Activated T-cell treated with anti-CD3 and anti-CD28 coated beads, Interleukin-2, amount 50 U/mL, for 24 hours (primary cell): ENCODE measurements at regions not wholly inside any gene's neighbourhood (a gene's known extent, or its start where the extent isn't known, plus 50 kb on each side); places are given as distances from the start of the nearest gene placed in this dataset.

Experiments used
- DNase-seq: peaks from one replicate; pipeline ENCODE4 v3.0.0-alpha.2; 2020
- H3K27ac Mint-ChIP-seq: 2 replicates; pipeline ENCODE4 v1.8.0; 2020; ENCODE audit warnings: mild to moderate bottlenecking, mixed read lengths
- H3K27me3 Mint-ChIP-seq: 2 replicates; pipeline ENCODE4 v1.8.0; 2020; ENCODE audit warnings: mixed read lengths
- H3K36me3 Mint-ChIP-seq: 2 replicates; pipeline ENCODE4 v1.8.0; 2020; ENCODE audit warnings: low read depth, mixed read lengths
- H3K4me1 Mint-ChIP-seq: 2 replicates; pipeline ENCODE4 v1.8.0; 2020; ENCODE audit warnings: low read depth, mixed read lengths
- H3K4me3 Mint-ChIP-seq: 2 replicates; pipeline ENCODE4 v1.8.0; 2020; ENCODE audit warnings: mild to moderate bottlenecking, moderate library complexity, mixed read lengths
- H3K9me3 Mint-ChIP-seq: 2 replicates; pipeline ENCODE4 v1.8.0; 2020; ENCODE audit warnings: mixed read lengths

- no peaks in the 10 kb centered on the region for H3K36me3 Mint-ChIP-seq
- DNase-seq, result no peak
- no peak overlapping the region for H3K27ac Mint-ChIP-seq
- H3K9me3 Mint-ChIP-seq, result no peaks in the 10 kb centered on the region
- no peaks in the 10 kb centered on the region for H3K4me1 Mint-ChIP-seq
- no peak overlapping the region for H3K4me3 Mint-ChIP-seq
- H3K27me3 Mint-ChIP-seq, result no peaks in the 10 kb centered on the region
Observed at GRCh38 chr1:189149547-189150375, 1327.9 kb downstream of the BRINP3 start.

- Mint-ChIP-seq H3K36me3 (no peaks in the 10 kb centered on the region), H3K4me3 (no peak overlapping the region), H3K27me3 (no peaks in the 10 kb centered on the region), H3K4me1 (no peaks in the 10 kb centered on the region), H3K9me3 (no peaks in the 10 kb centered on the region), H3K27ac (no peak overlapping the region)
- no peak for DNase-seq
Observed at GRCh38 chr1:189150624-189151023, 1327.0 kb downstream of the BRINP3 start.

GRCh38 chr1:189151361-189151760 lies 1326.3 kb downstream of the BRINP3 start:
- H3K36me3 Mint-ChIP-seq, result no peaks in the 10 kb centered on the region
- no peaks in the 10 kb centered on the region for H3K4me1 Mint-ChIP-seq
- no peak for DNase-seq
- no peaks in the 10 kb centered on the region for H3K27me3 Mint-ChIP-seq
- H3K4me3 Mint-ChIP-seq, result no peak overlapping the region
- peaks cover 4% of the 10 kb centered on the region for H3K9me3 Mint-ChIP-seq
- no peak overlapping the region for H3K27ac Mint-ChIP-seq

GRCh38 chr1:189152685-189153084 lies 1325.0 kb downstream of the BRINP3 start:
- Mint-ChIP-seq H3K36me3 (no peaks in the 10 kb centered on the region), H3K4me3 (no peak overlapping the region), H3K27me3 (no peaks in the 10 kb centered on the region), H3K9me3 (peaks cover 4% of the 10 kb centered on the region), H3K27ac (no peak overlapping the region), H3K4me1 (no peaks in the 10 kb centered on the region)
- no peak for DNase-seq

- H3K27me3 Mint-ChIP-seq, result no peaks in the 10 kb centered on the region
- H3K27ac Mint-ChIP-seq, result no peak overlapping the region
- no peaks in the 10 kb centered on the region for H3K36me3 Mint-ChIP-seq
- no peak overlapping the region for H3K4me3 Mint-ChIP-seq
- DNase-seq, result no peak
- no peaks in the 10 kb centered on the region for H3K4me1 Mint-ChIP-seq
- peaks cover 8% of the 10 kb centered on the region for H3K9me3 Mint-ChIP-seq
Observed at GRCh38 chr1:189158155-189158554, 1319.5 kb downstream of the BRINP3 start.

GRCh38 chr1:189175889-189176288 lies 1301.8 kb downstream of the BRINP3 start:
- H3K27me3 Mint-ChIP-seq, result no peaks in the 10 kb centered on the region
- H3K4me3 Mint-ChIP-seq, result no peak overlapping the region
- peaks cover 12% of the 10 kb centered on the region for H3K9me3 Mint-ChIP-seq
- no peaks in the 10 kb centered on the region for H3K36me3 Mint-ChIP-seq
- no peak overlapping the region for H3K27ac Mint-ChIP-seq
- DNase-seq, result no peak
- H3K4me1 Mint-ChIP-seq, result no peaks in the 10 kb centered on the region

GRCh38 chr1:189180057-189180456 lies 1297.6 kb downstream of the BRINP3 start:
- Mint-ChIP-seq H3K27me3 (no peaks in the 10 kb centered on the region), H3K27ac (no peak overlapping the region), H3K4me1 (no peaks in the 10 kb centered on the region), H3K36me3 (no peaks in the 10 kb centered on the region), H3K4me3 (no peak overlapping the region), H3K9me3 (peaks cover 2% of the 10 kb centered on the region)
- no peak for DNase-seq

- DNase-seq, result no peak
- peaks cover 2% of the 10 kb centered on the region for H3K9me3 Mint-ChIP-seq
- H3K27me3 Mint-ChIP-seq, result no peaks in the 10 kb centered on the region
- H3K36me3 Mint-ChIP-seq, result no peaks in the 10 kb centered on the region
- no peaks in the 10 kb centered on the region for H3K4me1 Mint-ChIP-seq
- H3K27ac Mint-ChIP-seq, result no peak overlapping the region
- H3K4me3 Mint-ChIP-seq, result no peak overlapping the region
Observed at GRCh38 chr1:189185097-189185496, 1292.6 kb downstream of the BRINP3 start.

- Mint-ChIP-seq H3K9me3 (peaks cover 5% of the 10 kb centered on the region), H3K36me3 (no peaks in the 10 kb centered on the region), H3K4me1 (no peaks in the 10 kb centered on the region), H3K27me3 (no peaks in the 10 kb centered on the region), H3K4me3 (no peak overlapping the region), H3K27ac (no peak overlapping the region)
- no peak for DNase-seq
Observed at GRCh38 chr1:189192741-189193520, 1284.7 kb downstream of the BRINP3 start.

GRCh38 chr1:189205863-189206262 lies 1271.8 kb downstream of the BRINP3 start:
- DNase-seq, result no peak
- no peaks in the 10 kb centered on the region for H3K36me3 Mint-ChIP-seq
- H3K4me1 Mint-ChIP-seq, result no peaks in the 10 kb centered on the region
- H3K4me3 Mint-ChIP-seq, result no peak overlapping the region
- no peaks in the 10 kb centered on the region for H3K27me3 Mint-ChIP-seq
- H3K27ac Mint-ChIP-seq, result no peak overlapping the region
- H3K9me3 Mint-ChIP-seq, result peaks cover 12% of the 10 kb centered on the region

GRCh38 chr1:189206617-189207016 lies 1271.0 kb downstream of the BRINP3 start:
- H3K27me3 Mint-ChIP-seq, result no peaks in the 10 kb centered on the region
- peaks cover 12% of the 10 kb centered on the region for H3K9me3 Mint-ChIP-seq
- H3K4me3 Mint-ChIP-seq, result no peak overlapping the region
- H3K4me1 Mint-ChIP-seq, result no peaks in the 10 kb centered on the region
- H3K27ac Mint-ChIP-seq, result no peak overlapping the region
- no peaks in the 10 kb centered on the region for H3K36me3 Mint-ChIP-seq
- no peak for DNase-seq

- Mint-ChIP-seq H3K4me1 (no peaks in the 10 kb centered on the region), H3K27me3 (no peaks in the 10 kb centered on the region), H3K9me3 (peaks cover 12% of the 10 kb centered on the region), H3K4me3 (no peak overlapping the region), H3K36me3 (no peaks in the 10 kb centered on the region), H3K27ac (no peak overlapping the region)
- no peak for DNase-seq
Observed at GRCh38 chr1:189211742-189212141, 1265.9 kb downstream of the BRINP3 start.

GRCh38 chr1:189212606-189213005 lies 1265.1 kb downstream of the BRINP3 start:
- H3K4me3 Mint-ChIP-seq, result no peak overlapping the region
- DNase-seq, result no peak
- H3K4me1 Mint-ChIP-seq, result no peaks in the 10 kb centered on the region
- H3K27me3 Mint-ChIP-seq, result no peaks in the 10 kb centered on the region
- H3K36me3 Mint-ChIP-seq, result no peaks in the 10 kb centered on the region
- no peak overlapping the region for H3K27ac Mint-ChIP-seq
- peaks cover 12% of the 10 kb centered on the region for H3K9me3 Mint-ChIP-seq

GRCh38 chr1:189216886-189217285 lies 1260.8 kb downstream of the BRINP3 start:
- Mint-ChIP-seq H3K27ac (no peak overlapping the region), H3K9me3 (peaks cover 5% of the 10 kb centered on the region), H3K36me3 (no peaks in the 10 kb centered on the region), H3K4me1 (no peaks in the 10 kb centered on the region), H3K4me3 (no peak overlapping the region), H3K27me3 (no peaks in the 10 kb centered on the region)
- no peak for DNase-seq

- Mint-ChIP-seq H3K27ac (no peak overlapping the region), H3K9me3 (peaks cover 5% of the 10 kb centered on the region), H3K4me3 (no peak overlapping the region), H3K27me3 (no peaks in the 10 kb centered on the region), H3K36me3 (no peaks in the 10 kb centered on the region), H3K4me1 (no peaks in the 10 kb centered on the region)
- no peak for DNase-seq
Observed at GRCh38 chr1:189217646-189218045, 1260.0 kb downstream of the BRINP3 start.
